ENCODE measurements at regions not wholly inside any gene's neighbourhood (a gene's known extent, or its start where the extent isn't known, plus 50 kb on each side); places are given as distances from the start of the nearest gene placed in this dataset.
"Not testable (repeated sequence)": the region's sequence is repeated elsewhere in the genome, so short reads cannot be mapped to it uniquely, and the experiment has no call there.

GRCh38 chr4:95779447-95779846 lies 60.4 kb upstream of the PDHA2 start:
- DNase-seq (ENCODE audit: low read depth, low spot score) = no peak

- no peak for DNase-seq (ENCODE audit: low read depth, low spot score)
Measured at GRCh38 chr4:95778666-95779065, 61.2 kb upstream of the PDHA2 start.

GRCh38 chr4:95770605-95771004 lies 69.3 kb upstream of the PDHA2 start:
- not testable (repeated sequence) for DNase-seq (ENCODE audit: low read depth, low spot score)

GRCh38 chr4:95764961-95765360 lies 74.9 kb upstream of the PDHA2 start:
- DNase-seq (ENCODE audit: low read depth, low spot score) = no peak

GRCh38 chr4:95761871-95762270 lies 78.0 kb upstream of the PDHA2 start:
- DNase-seq (ENCODE audit: low read depth, low spot score) = peak; percentile 1

- DNase-seq (ENCODE audit: low read depth, low spot score) = peak; percentile 33
Measured at GRCh38 chr4:95761426-95761825, 78.5 kb upstream of the PDHA2 start.

- DNase-seq (ENCODE audit: low read depth, low spot score) = not testable (repeated sequence)
Measured at GRCh38 chr4:95760646-95761045, 79.2 kb upstream of the PDHA2 start.

GRCh38 chr4:95758001-95758400 lies 81.9 kb upstream of the PDHA2 start:
- no peak for DNase-seq (ENCODE audit: low read depth, low spot score)

GRCh38 chr4:95754667-95755066 lies 85.2 kb upstream of the PDHA2 start:
- no peak for DNase-seq (ENCODE audit: low read depth, low spot score)

- DNase-seq (ENCODE audit: low read depth, low spot score) = no peak
Measured at GRCh38 chr4:95749204-95749603, 90.7 kb upstream of the PDHA2 start.

GRCh38 chr4:95742872-95743271 lies 97.0 kb upstream of the PDHA2 start:
- no peak for DNase-seq (ENCODE audit: low read depth, low spot score)

- DNase-seq (ENCODE audit: low read depth, low spot score) = no peak
Measured at GRCh38 chr4:95742179-95742578, 97.7 kb upstream of the PDHA2 start.

GRCh38 chr4:95732061-95732460 lies 107.8 kb upstream of the PDHA2 start:
- DNase-seq (ENCODE audit: low read depth, low spot score) = no peak

GRCh38 chr4:95729596-95729995 lies 110.3 kb upstream of the PDHA2 start:
- DNase-seq (ENCODE audit: low read depth, low spot score) = no peak

GRCh38 chr4:95728145-95728544 lies 111.7 kb upstream of the PDHA2 start:
- no peak for DNase-seq (ENCODE audit: low read depth, low spot score)

- DNase-seq (ENCODE audit: low read depth, low spot score) = no peak
Measured at GRCh38 chr4:95715830-95716229, 124.1 kb upstream of the PDHA2 start.

- no peak for DNase-seq (ENCODE audit: low read depth, low spot score)
Measured at GRCh38 chr4:95714571-95714970, 125.3 kb upstream of the PDHA2 start.

- DNase-seq (ENCODE audit: low read depth, low spot score) = no peak
Measured at GRCh38 chr4:95705323-95705722, 134.6 kb upstream of the PDHA2 start.

GRCh38 chr4:95701500-95702170 lies 138.3 kb upstream of the PDHA2 start:
- no peak for DNase-seq (ENCODE audit: low read depth, low spot score)

GRCh38 chr4:95694411-95694810 lies 145.5 kb upstream of the PDHA2 start:
- no peak for DNase-seq (ENCODE audit: low read depth, low spot score)

GRCh38 chr4:95693594-95693993 lies 144.8 kb upstream of the UNC5C start:
- DNase-seq (ENCODE audit: low read depth, low spot score) = no peak

GRCh38 chr4:95676190-95676589 lies 127.4 kb upstream of the UNC5C start:
- DNase-seq (ENCODE audit: low read depth, low spot score) = no peak

GRCh38 chr4:95675623-95676022 lies 126.8 kb upstream of the UNC5C start:
- no peak for DNase-seq (ENCODE audit: low read depth, low spot score)

GRCh38 chr4:95674521-95674981 lies 125.8 kb upstream of the UNC5C start:
- no peak for DNase-seq (ENCODE audit: low read depth, low spot score)

Measured in smooth muscle cell of the brain vasculature (primary cell).